A549 (cell line): ENCODE measurements at regions not wholly inside any gene's neighbourhood (a gene's known extent, or its start where the extent isn't known, plus 50 kb on each side); places are given as distances from the start of the nearest gene placed in this dataset.

ENCODE experiments used
- CEBPB ChIP-seq, 2 experiments: fragments of >200 bp in 1 of 2; sonication (Bioruptor Twin) in 1 of 2; formaldehyde crosslinking in 1 of 2; IDR thresholded peaks; 2 replicates each; pipeline ENCODE4 v1.6.1; 2012 to 2016
- KDM1A ChIP-seq: fragments of 200-600 bp; sonication (generic); IDR thresholded peaks from 2 replicates; pipeline ENCODE4 v1.6.1; 2016; ENCODE audit warnings: low read depth, mild to moderate bottlenecking
- KDM5A ChIP-seq: fragments of 200-600 bp; sonication (generic); IDR thresholded peaks from 2 replicates; pipeline ENCODE4 v1.6.1; 2016; ENCODE audit warnings: antibody characterized with exemption, mild to moderate bottlenecking
- MAFK ChIP-seq: fragments of 450-650 bp; IDR thresholded peaks from 2 replicates; pipeline ENCODE4 v1.6.1; 2014; ENCODE audit not compliant: partially characterized antibody
- PHF8 ChIP-seq: fragments of 200-600 bp; sonication (generic); IDR thresholded peaks from 2 replicates; pipeline ENCODE4 v1.6.1; 2016; ENCODE audit warnings: low read depth, mild to moderate bottlenecking, antibody characterized with exemption, moderate library complexity, borderline replicate concordance
- POLR2A ChIP-seq: IDR thresholded peaks from 2 replicates; pipeline ENCODE4 v1.6.1; 2012; ENCODE audit warnings: mild to moderate bottlenecking, low read length
- RNF2 ChIP-seq: fragments of 200-600 bp; sonication (generic); IDR thresholded peaks from 2 replicates; pipeline ENCODE4 v1.6.1; 2016; ENCODE audit warnings: low read depth, mild to moderate bottlenecking, antibody characterized with exemption, moderate library complexity, borderline replicate concordance
- TP53 ChIP-seq: fragments of 250-450 bp; sonication (Bioruptor Pico); IDR thresholded peaks from 2 replicates; pipeline ENCODE4 v1.5.0; 2021; ENCODE audit warnings: mild to moderate bottlenecking, moderate library complexity
- TF ChIP-seq, protein P1 (sequence below): fragments of >200 bp; sonication (Bioruptor Twin); formaldehyde crosslinking; IDR thresholded peaks from 3 replicates; pipeline ENCODE4 v1.5.1; 2016
- TF ChIP-seq, protein P2 (sequence below): IDR thresholded peaks from 2 replicates; pipeline ENCODE4 v1.6.1; 2012; ENCODE audit warnings: low read depth, borderline replicate concordance
- TF ChIP-seq, protein P3 (sequence below): IDR thresholded peaks from 2 replicates; pipeline ENCODE4 v1.6.1; 2012
- TF ChIP-seq, protein P4 (sequence below): fragments of 200-600 bp; sonication (generic); IDR thresholded peaks from 2 replicates; pipeline ENCODE4 v1.6.1; 2016; ENCODE audit warnings: antibody characterized with exemption, mild to moderate bottlenecking, moderate library complexity

DNA sequence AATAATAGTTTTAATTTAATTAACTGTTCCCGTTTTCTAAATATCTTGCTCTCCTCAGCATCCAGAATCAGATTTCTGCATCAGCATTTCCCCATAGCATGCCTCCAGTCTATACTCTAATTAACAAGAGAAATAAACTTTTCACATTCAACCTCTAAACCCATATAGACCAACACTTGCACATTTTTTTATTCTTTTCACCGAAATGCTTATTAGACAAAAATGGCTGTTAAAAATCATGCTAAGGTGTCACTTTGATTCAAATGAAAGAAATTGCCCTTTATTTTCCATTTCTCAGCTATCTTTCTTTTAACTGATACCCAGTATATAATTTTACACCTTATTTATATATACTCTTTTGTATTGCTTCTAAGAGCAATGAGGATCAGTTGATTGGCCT, 1107.1 kb upstream of the EPHA6 start:
- TF ChIP-seq, protein P1, sequence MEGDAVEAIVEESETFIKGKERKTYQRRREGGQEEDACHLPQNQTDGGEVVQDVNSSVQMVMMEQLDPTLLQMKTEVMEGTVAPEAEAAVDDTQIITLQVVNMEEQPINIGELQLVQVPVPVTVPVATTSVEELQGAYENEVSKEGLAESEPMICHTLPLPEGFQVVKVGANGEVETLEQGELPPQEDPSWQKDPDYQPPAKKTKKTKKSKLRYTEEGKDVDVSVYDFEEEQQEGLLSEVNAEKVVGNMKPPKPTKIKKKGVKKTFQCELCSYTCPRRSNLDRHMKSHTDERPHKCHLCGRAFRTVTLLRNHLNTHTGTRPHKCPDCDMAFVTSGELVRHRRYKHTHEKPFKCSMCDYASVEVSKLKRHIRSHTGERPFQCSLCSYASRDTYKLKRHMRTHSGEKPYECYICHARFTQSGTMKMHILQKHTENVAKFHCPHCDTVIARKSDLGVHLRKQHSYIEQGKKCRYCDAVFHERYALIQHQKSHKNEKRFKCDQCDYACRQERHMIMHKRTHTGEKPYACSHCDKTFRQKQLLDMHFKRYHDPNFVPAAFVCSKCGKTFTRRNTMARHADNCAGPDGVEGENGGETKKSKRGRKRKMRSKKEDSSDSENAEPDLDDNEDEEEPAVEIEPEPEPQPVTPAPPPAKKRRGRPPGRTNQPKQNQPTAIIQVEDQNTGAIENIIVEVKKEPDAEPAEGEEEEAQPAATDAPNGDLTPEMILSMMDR, result no peak
- TF ChIP-seq KDM5A (no peak), PHF8 (no peak), KDM1A (no peak), POLR2A (no peak), CEBPB (IDR thresholded peaks at IDR 0.05) (no peak), RNF2 (no peak), MAFK (peak; percentile 42), TP53 (CRISPR knock-in tag) (no peak)
- TF ChIP-seq, protein P2, sequence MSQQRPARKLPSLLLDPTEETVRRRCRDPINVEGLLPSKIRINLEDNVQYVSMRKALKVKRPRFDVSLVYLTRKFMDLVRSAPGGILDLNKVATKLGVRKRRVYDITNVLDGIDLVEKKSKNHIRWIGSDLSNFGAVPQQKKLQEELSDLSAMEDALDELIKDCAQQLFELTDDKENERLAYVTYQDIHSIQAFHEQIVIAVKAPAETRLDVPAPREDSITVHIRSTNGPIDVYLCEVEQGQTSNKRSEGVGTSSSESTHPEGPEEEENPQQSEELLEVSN, result no peak
- TF ChIP-seq, protein P3, sequence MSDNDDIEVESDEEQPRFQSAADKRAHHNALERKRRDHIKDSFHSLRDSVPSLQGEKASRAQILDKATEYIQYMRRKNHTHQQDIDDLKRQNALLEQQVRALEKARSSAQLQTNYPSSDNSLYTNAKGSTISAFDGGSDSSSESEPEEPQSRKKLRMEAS, result no peak
- TF ChIP-seq, protein P4, sequence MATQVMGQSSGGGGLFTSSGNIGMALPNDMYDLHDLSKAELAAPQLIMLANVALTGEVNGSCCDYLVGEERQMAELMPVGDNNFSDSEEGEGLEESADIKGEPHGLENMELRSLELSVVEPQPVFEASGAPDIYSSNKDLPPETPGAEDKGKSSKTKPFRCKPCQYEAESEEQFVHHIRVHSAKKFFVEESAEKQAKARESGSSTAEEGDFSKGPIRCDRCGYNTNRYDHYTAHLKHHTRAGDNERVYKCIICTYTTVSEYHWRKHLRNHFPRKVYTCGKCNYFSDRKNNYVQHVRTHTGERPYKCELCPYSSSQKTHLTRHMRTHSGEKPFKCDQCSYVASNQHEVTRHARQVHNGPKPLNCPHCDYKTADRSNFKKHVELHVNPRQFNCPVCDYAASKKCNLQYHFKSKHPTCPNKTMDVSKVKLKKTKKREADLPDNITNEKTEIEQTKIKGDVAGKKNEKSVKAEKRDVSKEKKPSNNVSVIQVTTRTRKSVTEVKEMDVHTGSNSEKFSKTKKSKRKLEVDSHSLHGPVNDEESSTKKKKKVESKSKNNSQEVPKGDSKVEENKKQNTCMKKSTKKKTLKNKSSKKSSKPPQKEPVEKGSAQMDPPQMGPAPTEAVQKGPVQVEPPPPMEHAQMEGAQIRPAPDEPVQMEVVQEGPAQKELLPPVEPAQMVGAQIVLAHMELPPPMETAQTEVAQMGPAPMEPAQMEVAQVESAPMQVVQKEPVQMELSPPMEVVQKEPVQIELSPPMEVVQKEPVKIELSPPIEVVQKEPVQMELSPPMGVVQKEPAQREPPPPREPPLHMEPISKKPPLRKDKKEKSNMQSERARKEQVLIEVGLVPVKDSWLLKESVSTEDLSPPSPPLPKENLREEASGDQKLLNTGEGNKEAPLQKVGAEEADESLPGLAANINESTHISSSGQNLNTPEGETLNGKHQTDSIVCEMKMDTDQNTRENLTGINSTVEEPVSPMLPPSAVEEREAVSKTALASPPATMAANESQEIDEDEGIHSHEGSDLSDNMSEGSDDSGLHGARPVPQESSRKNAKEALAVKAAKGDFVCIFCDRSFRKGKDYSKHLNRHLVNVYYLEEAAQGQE, result no peak
